Loucy (cell line): ENCODE measurements at regions not wholly inside any gene's neighbourhood (a gene's known extent, or its start where the extent isn't known, plus 50 kb on each side); places are given as distances from the start of the nearest gene placed in this dataset.

Experiments used
- EZH2phosphoT487 ChIP-seq: fragments of 200-600 bp; IDR thresholded peaks from 2 replicates; pipeline ENCODE4 v1.6.1; 2018; ENCODE audit warnings: antibody characterized with exemption, mild to moderate bottlenecking, moderate library complexity, borderline replicate concordance
- TF ChIP-seq, protein P1 (sequence below): fragments of 200-600 bp; sonication (generic); conservative IDR thresholded peaks from 2 replicates; pipeline ENCODE4 v1.5.1; 2014; ENCODE audit warnings: mild to moderate bottlenecking, antibody characterized with exemption, low read length

- TF ChIP-seq, protein P1, sequence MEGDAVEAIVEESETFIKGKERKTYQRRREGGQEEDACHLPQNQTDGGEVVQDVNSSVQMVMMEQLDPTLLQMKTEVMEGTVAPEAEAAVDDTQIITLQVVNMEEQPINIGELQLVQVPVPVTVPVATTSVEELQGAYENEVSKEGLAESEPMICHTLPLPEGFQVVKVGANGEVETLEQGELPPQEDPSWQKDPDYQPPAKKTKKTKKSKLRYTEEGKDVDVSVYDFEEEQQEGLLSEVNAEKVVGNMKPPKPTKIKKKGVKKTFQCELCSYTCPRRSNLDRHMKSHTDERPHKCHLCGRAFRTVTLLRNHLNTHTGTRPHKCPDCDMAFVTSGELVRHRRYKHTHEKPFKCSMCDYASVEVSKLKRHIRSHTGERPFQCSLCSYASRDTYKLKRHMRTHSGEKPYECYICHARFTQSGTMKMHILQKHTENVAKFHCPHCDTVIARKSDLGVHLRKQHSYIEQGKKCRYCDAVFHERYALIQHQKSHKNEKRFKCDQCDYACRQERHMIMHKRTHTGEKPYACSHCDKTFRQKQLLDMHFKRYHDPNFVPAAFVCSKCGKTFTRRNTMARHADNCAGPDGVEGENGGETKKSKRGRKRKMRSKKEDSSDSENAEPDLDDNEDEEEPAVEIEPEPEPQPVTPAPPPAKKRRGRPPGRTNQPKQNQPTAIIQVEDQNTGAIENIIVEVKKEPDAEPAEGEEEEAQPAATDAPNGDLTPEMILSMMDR: no peak
- TF ChIP-seq EZH2phosphoT487: no peak
Measured at GRCh38 chr14:97162621-97163020, 365.4 kb downstream of the VRK1 start.
